NB4 (cell line): ENCODE measurements at regions not wholly inside any gene's neighbourhood (a gene's known extent, or its start where the extent isn't known, plus 50 kb on each side); places are given as distances from the start of the nearest gene placed in this dataset.

Experiments used
- POLR2A ChIP-seq: IDR thresholded peaks from 2 replicates; pipeline ENCODE4 v1.6.1; 2011; ENCODE audit warnings: mild to moderate bottlenecking; ENCODE audit not compliant: insufficient read length; ENCODE audit errors: extremely low read depth
- TF ChIP-seq, protein P1 (sequence below): IDR thresholded peaks from one replicate; pipeline ENCODE4 v1.5.1; 2012; ENCODE audit warnings: low read depth, low read length
- TF ChIP-seq, protein P2 (sequence below): IDR thresholded peaks from 2 replicates; pipeline ENCODE4 v1.6.1; 2011; ENCODE audit warnings: low read depth, low read length

DNA sequence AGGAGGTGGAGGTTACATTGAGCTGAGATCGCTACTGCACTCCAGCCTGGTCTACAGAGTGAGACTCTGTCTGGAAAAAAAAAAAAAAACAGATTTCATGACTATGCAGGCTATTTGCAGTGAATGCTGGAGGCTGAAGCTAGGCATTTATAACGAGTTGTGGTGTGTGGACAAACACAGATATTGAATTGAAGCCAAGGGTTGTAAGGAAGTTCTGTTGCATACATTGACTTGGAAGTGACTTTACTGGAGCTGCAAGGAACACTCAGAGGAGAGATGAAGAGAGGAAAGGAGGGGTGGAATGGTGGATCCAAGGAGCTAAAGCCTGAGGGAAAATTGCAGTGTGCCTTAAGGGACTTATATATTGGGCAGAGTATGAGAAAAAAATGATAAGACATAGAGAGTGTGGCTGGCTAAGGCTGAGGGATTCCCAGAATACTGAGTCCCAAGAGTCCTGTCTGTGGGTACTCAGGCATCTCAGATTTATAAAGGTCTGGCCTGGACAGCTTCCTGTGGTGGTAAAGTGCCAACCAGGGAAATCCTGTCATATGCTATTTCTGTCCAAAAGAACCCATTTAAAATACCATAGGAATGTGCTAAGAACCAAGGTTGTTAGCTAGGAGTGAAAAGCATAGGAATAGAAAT is 87.8 kb upstream of the GUCY1A1 start:
- TF ChIP-seq, protein P1, sequence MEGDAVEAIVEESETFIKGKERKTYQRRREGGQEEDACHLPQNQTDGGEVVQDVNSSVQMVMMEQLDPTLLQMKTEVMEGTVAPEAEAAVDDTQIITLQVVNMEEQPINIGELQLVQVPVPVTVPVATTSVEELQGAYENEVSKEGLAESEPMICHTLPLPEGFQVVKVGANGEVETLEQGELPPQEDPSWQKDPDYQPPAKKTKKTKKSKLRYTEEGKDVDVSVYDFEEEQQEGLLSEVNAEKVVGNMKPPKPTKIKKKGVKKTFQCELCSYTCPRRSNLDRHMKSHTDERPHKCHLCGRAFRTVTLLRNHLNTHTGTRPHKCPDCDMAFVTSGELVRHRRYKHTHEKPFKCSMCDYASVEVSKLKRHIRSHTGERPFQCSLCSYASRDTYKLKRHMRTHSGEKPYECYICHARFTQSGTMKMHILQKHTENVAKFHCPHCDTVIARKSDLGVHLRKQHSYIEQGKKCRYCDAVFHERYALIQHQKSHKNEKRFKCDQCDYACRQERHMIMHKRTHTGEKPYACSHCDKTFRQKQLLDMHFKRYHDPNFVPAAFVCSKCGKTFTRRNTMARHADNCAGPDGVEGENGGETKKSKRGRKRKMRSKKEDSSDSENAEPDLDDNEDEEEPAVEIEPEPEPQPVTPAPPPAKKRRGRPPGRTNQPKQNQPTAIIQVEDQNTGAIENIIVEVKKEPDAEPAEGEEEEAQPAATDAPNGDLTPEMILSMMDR: no peak
- TF ChIP-seq POLR2A: no peak
- TF ChIP-seq, protein P2, sequence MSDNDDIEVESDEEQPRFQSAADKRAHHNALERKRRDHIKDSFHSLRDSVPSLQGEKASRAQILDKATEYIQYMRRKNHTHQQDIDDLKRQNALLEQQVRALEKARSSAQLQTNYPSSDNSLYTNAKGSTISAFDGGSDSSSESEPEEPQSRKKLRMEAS: no peak
